HG02642 (cell line): ENCODE measurements at regions not wholly inside any gene's neighbourhood (a gene's known extent, or its start where the extent isn't known, plus 50 kb on each side); places are given as distances from the start of the nearest gene placed in this dataset.

Experiments used
- ATAC-seq: cut with Tn5 transposase; IDR thresholded peaks from one replicate; pipeline ENCODE4 v1.9.1; 2021; ENCODE audit warnings: mild to moderate bottlenecking; ENCODE audit not compliant: unreplicated experiment, poor library complexity

GRCh38 chr12:125193376-125194152 is 128.3 kb downstream of the AACS start:
- no peak for ATAC-seq

GRCh38 chr12:125194163-125194773 is 129.0 kb downstream of the AACS start:
- ATAC-seq: no peak

- no peak for ATAC-seq
Measured at GRCh38 chr12:125194987-125195386, 129.8 kb downstream of the AACS start.

- no peak for ATAC-seq
Measured at GRCh38 chr12:125197326-125197725, 132.1 kb downstream of the AACS start.

GRCh38 chr12:125198652-125199051 is 133.4 kb downstream of the AACS start:
- ATAC-seq: no peak

GRCh38 chr12:125201090-125201489 is 135.9 kb downstream of the AACS start:
- no peak for ATAC-seq

GRCh38 chr12:125201940-125202339 is 136.7 kb downstream of the AACS start:
- ATAC-seq: no peak

GRCh38 chr12:125202421-125202820 is 137.2 kb downstream of the AACS start:
- ATAC-seq: no peak

GRCh38 chr12:125203145-125203765 is 138.0 kb downstream of the AACS start:
- ATAC-seq: no peak

- no peak for ATAC-seq
Measured at GRCh38 chr12:125205386-125205785, 140.2 kb downstream of the AACS start.

- no peak for ATAC-seq
Measured at GRCh38 chr12:125206711-125207110, 141.5 kb downstream of the AACS start.

GRCh38 chr12:125208334-125208733 is 143.1 kb downstream of the AACS start:
- ATAC-seq: no peak

- ATAC-seq: no peak
Measured at GRCh38 chr12:125208942-125209341, 143.7 kb downstream of the AACS start.

- no peak for ATAC-seq
Measured at GRCh38 chr12:125210104-125210755, 145.0 kb downstream of the AACS start.

GRCh38 chr12:125211464-125211863 is 146.2 kb downstream of the AACS start:
- ATAC-seq: no peak

- ATAC-seq: no peak
Measured at GRCh38 chr12:125214289-125214688, 149.1 kb downstream of the AACS start.

- no peak for ATAC-seq
Measured at GRCh38 chr12:125216756-125217155, 151.5 kb downstream of the AACS start.

- ATAC-seq: no peak
Measured at GRCh38 chr12:125217308-125217707, 152.1 kb downstream of the AACS start.

GRCh38 chr12:125218952-125219351 is 153.7 kb downstream of the AACS start:
- ATAC-seq: no peak

- no peak for ATAC-seq
Measured at GRCh38 chr12:125220404-125221273, 155.4 kb downstream of the AACS start.
